SK-N-SH (cell line): ENCODE measurements at regions not wholly inside any gene's neighbourhood (a gene's known extent, or its start where the extent isn't known, plus 50 kb on each side); places are given as distances from the start of the nearest gene placed in this dataset.

Experiments
- EP300 ChIP-seq, 2 experiments: IDR thresholded peaks; 2 replicates each; pipeline versions ENCODE4 v1.4.0 to v1.6.1; 2012; ENCODE audit warnings: borderline replicate concordance in 1 of 2, low read depth in 1 of 2, low read length in 1 of 2
- FOSL2 ChIP-seq: IDR thresholded peaks from 2 replicates; pipeline ENCODE4 v1.4.0; 2012; ENCODE audit warnings: low read depth, mild to moderate bottlenecking, moderate library complexity, borderline replicate concordance
- MXI1 ChIP-seq: IDR thresholded peaks from 2 replicates; pipeline ENCODE4 v1.6.1; 2012; ENCODE audit warnings: mild to moderate bottlenecking, low read depth, low read length, improper control_type of control experiment
- NRF1 ChIP-seq: IDR thresholded peaks from 2 replicates; pipeline ENCODE4 v1.6.1; 2012; ENCODE audit warnings: low read depth, mild to moderate bottlenecking, low read length
- REST ChIP-seq: IDR thresholded peaks from 2 replicates; pipeline ENCODE4 v1.6.1; 2012; ENCODE audit warnings: mild to moderate bottlenecking, low read depth, low read length, moderate library complexity
- SIN3A ChIP-seq: IDR thresholded peaks from 2 replicates; pipeline ENCODE4 v1.6.1; 2012; ENCODE audit warnings: low read depth, mild to moderate bottlenecking, low read length, moderate library complexity, borderline replicate concordance
- TAF1 ChIP-seq: IDR thresholded peaks from 2 replicates; pipeline ENCODE4 v1.6.1; 2012; ENCODE audit warnings: low read depth, mild to moderate bottlenecking, low read length, moderate library complexity, borderline replicate concordance
- YY1 ChIP-seq: IDR thresholded peaks from 2 replicates; pipeline ENCODE4 v1.4.0; 2012; ENCODE audit warnings: low read depth, mild to moderate bottlenecking
- TF ChIP-seq, protein P1 (sequence below): fragments of 200-600 bp; sonication (generic); IDR thresholded peaks from 2 replicates; pipeline ENCODE4 v1.6.1; 2017; ENCODE audit warnings: antibody characterized with exemption, mild to moderate bottlenecking, moderate library complexity

- no peak for TF ChIP-seq REST
- TF ChIP-seq, protein P1, sequence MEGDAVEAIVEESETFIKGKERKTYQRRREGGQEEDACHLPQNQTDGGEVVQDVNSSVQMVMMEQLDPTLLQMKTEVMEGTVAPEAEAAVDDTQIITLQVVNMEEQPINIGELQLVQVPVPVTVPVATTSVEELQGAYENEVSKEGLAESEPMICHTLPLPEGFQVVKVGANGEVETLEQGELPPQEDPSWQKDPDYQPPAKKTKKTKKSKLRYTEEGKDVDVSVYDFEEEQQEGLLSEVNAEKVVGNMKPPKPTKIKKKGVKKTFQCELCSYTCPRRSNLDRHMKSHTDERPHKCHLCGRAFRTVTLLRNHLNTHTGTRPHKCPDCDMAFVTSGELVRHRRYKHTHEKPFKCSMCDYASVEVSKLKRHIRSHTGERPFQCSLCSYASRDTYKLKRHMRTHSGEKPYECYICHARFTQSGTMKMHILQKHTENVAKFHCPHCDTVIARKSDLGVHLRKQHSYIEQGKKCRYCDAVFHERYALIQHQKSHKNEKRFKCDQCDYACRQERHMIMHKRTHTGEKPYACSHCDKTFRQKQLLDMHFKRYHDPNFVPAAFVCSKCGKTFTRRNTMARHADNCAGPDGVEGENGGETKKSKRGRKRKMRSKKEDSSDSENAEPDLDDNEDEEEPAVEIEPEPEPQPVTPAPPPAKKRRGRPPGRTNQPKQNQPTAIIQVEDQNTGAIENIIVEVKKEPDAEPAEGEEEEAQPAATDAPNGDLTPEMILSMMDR = no peak
- TF ChIP-seq FOSL2 = no peak
- no peak for TF ChIP-seq TAF1
- no peak for TF ChIP-seq MXI1
- TF ChIP-seq EP300 (IDR thresholded peaks at IDR 0.05; ENCODE audit: borderline replicate concordance in 1 of 2, low read depth in 1 of 2, low read length in 1 of 2) = peak in 1 of 2 experiments; percentile 22; a peak in 1 of 4 replicates
- no peak for TF ChIP-seq NRF1
- no peak for TF ChIP-seq YY1
- no peak for TF ChIP-seq SIN3A
Measured at GRCh38 chr2:126221506-126221905, 434.5 kb upstream of the GYPC start.
